Trophoblast cell (in vitro differentiated cells and primary cell): ENCODE measurements at regions not wholly inside any gene's neighbourhood (a gene's known extent, or its start where the extent isn't known, plus 50 kb on each side); places are given as distances from the start of the nearest gene placed in this dataset.

Source experiments
- DNase-seq, 2 donors: peaks; one replicate each; pipeline ENCODE4 v3.0.0-alpha.2; 2016
- H2AFZ ChIP-seq: 2 replicates; pipeline ENCODE4 v1.6.1; 2013; ENCODE audit warnings: low read length, moderate library complexity, mild to moderate bottlenecking; ENCODE audit not compliant: insufficient read depth, poor library complexity
- H2AK5ac ChIP-seq: 2 replicates; pipeline ENCODE4 v1.6.1; 2013; ENCODE audit warnings: mild to moderate bottlenecking, low read length
- H2BK120ac ChIP-seq: 2 replicates; pipeline ENCODE4 v1.6.1; 2013; ENCODE audit warnings: low read length, mild to moderate bottlenecking, moderate library complexity; ENCODE audit not compliant: insufficient read depth, poor library complexity
- H2BK12ac ChIP-seq: 2 replicates; pipeline ENCODE4 v1.6.1; 2013; ENCODE audit warnings: mild to moderate bottlenecking, low read length, moderate library complexity
- H2BK5ac ChIP-seq: 2 replicates; pipeline ENCODE4 v1.6.1; 2013; ENCODE audit warnings: low read length, low read depth, moderate library complexity, mild to moderate bottlenecking; ENCODE audit not compliant: poor library complexity
- H3K14ac ChIP-seq: 2 replicates; pipeline ENCODE4 v1.6.1; 2013; ENCODE audit warnings: mild to moderate bottlenecking, low read length
- H3K18ac ChIP-seq: 2 replicates; pipeline ENCODE4 v1.6.1; 2013; ENCODE audit warnings: mild to moderate bottlenecking, low read length
- H3K23ac ChIP-seq: 2 replicates; pipeline ENCODE4 v1.6.1; 2013; ENCODE audit warnings: low read length
- H3K27ac ChIP-seq: 2 replicates; pipeline ENCODE4 v1.5.1; 2013; ENCODE audit warnings: low read depth, mild to moderate bottlenecking, inconsistent platforms, low read length, moderate library complexity
- H3K27me3 ChIP-seq: 2 replicates; pipeline ENCODE4 v1.6.1; 2013; ENCODE audit warnings: inconsistent platforms, mild to moderate bottlenecking, low read length, moderate library complexity; ENCODE audit not compliant: insufficient read depth
- H3K36me3 ChIP-seq, 2 experiments: 1 replicate in 1 of 2; 2 replicates in 1 of 2; pipeline ENCODE4 v1.6.1; 2013; ENCODE audit warnings: low read length in 2 of 2, mild to moderate bottlenecking in 2 of 2, moderate library complexity in 1 of 2; ENCODE audit not compliant: insufficient read depth in 2 of 2, control insufficient read depth in 1 of 2
- H3K4ac ChIP-seq: 2 replicates; pipeline ENCODE4 v1.6.1; 2013; ENCODE audit warnings: low read depth, mild to moderate bottlenecking, low read length, moderate library complexity
- H3K4me1 ChIP-seq, 2 experiments: 1 replicate in 1 of 2; 2 replicates in 1 of 2; pipeline ENCODE4 v1.6.1; 2013; ENCODE audit warnings: low read length in 2 of 2, mild to moderate bottlenecking in 2 of 2, moderate library complexity in 1 of 2; ENCODE audit not compliant: insufficient read depth in 2 of 2, control insufficient read depth in 1 of 2
- H3K4me2 ChIP-seq: 2 replicates; pipeline ENCODE4 v1.6.1; 2013; ENCODE audit warnings: inconsistent platforms, mild to moderate bottlenecking, low read length, moderate library complexity
- H3K4me3 ChIP-seq: 2 replicates; pipeline ENCODE4 v1.5.1; 2013; ENCODE audit warnings: mild to moderate bottlenecking, low read depth, low read length, inconsistent platforms
- H3K79me1 ChIP-seq: one replicate; pipeline ENCODE4 v1.6.1; 2013; ENCODE audit warnings: low read length
- H3K79me2 ChIP-seq: 2 replicates; pipeline ENCODE4 v1.6.1; 2013; ENCODE audit warnings: low read length, mild to moderate bottlenecking; ENCODE audit not compliant: control insufficient read depth, insufficient read depth, poor library complexity
- H3K9ac ChIP-seq: 2 replicates; pipeline ENCODE4 v1.6.1; 2013; ENCODE audit warnings: mild to moderate bottlenecking, low read length
- H3K9me3 ChIP-seq: 2 replicates; pipeline ENCODE4 v1.6.1; 2013; ENCODE audit warnings: low read depth, mild to moderate bottlenecking, control low read depth, inconsistent platforms, low read length; ENCODE audit not compliant: insufficient read depth
- H4K12ac ChIP-seq: 2 replicates; pipeline ENCODE4 v1.6.1; 2013; ENCODE audit warnings: low read depth, mild to moderate bottlenecking, low read length, moderate library complexity
- H4K8ac ChIP-seq: 2 replicates; pipeline ENCODE4 v1.6.1; 2013; ENCODE audit warnings: low read depth, mild to moderate bottlenecking, low read length, moderate library complexity
- H4K91ac ChIP-seq: one replicate; pipeline ENCODE4 v1.6.1; 2013; ENCODE audit warnings: low read depth, mild to moderate bottlenecking, low read length, moderate library complexity
- WGBS: extraction: QIAGEN DNeasy Blood & Tissue Kit; methylation state at CpG from one replicate; pipeline ENCODE4 v1.1.7; 2013; ENCODE audit warnings: missing lambda C conversion rate; ENCODE audit not compliant: insufficient read length, insufficient coverage; ENCODE audit errors: extremely low coverage; 5-methylcytosine and 5-hydroxymethylcytosine counted together

- no CpG with 5 or more reads among the region's 2 CpGs for WGBS
- Histone ChIP-seq H4K8ac (no peak overlapping the region), H3K27ac (no peak overlapping the region), H3K9me3 (no peaks in the 10 kb centered on the region), H3K4me1 (no peaks in the 10 kb centered on the region), H3K14ac (no peak overlapping the region), H3K79me2 (no peaks in the 10 kb centered on the region), H3K23ac (no peak overlapping the region), H3K9ac (no peak overlapping the region), H2AK5ac (no peak overlapping the region), H2BK12ac (no peak overlapping the region), H4K91ac (no peak overlapping the region), H3K4ac (no peak overlapping the region), H3K4me2 (no peak overlapping the region), H3K4me3 (no peak overlapping the region), H3K27me3 (no peaks in the 10 kb centered on the region), H3K36me3 (no peaks in the 10 kb centered on the region), H2BK120ac (no peak overlapping the region), H2AFZ (no peak overlapping the region), H3K18ac (no peak overlapping the region), H3K79me1 (no peaks in the 10 kb centered on the region), H2BK5ac (no peak overlapping the region), H4K12ac (no peak overlapping the region)
- no peak for DNase-seq
Observed at GRCh38 chr2:18317017-18317416, 243.4 kb downstream of the RDH14 start.

GRCh38 chr2:18312818-18313217, 247.6 kb downstream of the RDH14 start:
- Histone ChIP-seq H3K79me2 (no peaks in the 10 kb centered on the region), H2AFZ (no peak overlapping the region), H3K4me3 (no peak overlapping the region), H3K36me3 (no peaks in the 10 kb centered on the region), H3K14ac (no peak overlapping the region), H4K91ac (no peak overlapping the region), H3K18ac (no peak overlapping the region), H2BK5ac (no peak overlapping the region), H3K27me3 (no peaks in the 10 kb centered on the region), H3K27ac (no peak overlapping the region), H2BK12ac (no peak overlapping the region), H3K23ac (no peak overlapping the region), H2BK120ac (no peak overlapping the region), H4K8ac (no peak overlapping the region), H3K4ac (no peak overlapping the region), H3K4me1 (no peaks in the 10 kb centered on the region), H3K9ac (no peak overlapping the region), H3K4me2 (no peak overlapping the region), H2AK5ac (no peak overlapping the region), H3K79me1 (no peaks in the 10 kb centered on the region), H3K9me3 (no peaks in the 10 kb centered on the region), H4K12ac (no peak overlapping the region)
- DNase-seq, result no peak
- WGBS, result no CpG with 5 or more reads among the region's 3 CpGs

- WGBS, result no CpG with 5 or more reads among the region's 4 CpGs
- no peak overlapping the region for H2BK5ac ChIP-seq
- H3K79me2 ChIP-seq, result no peaks in the 10 kb centered on the region
- H3K23ac ChIP-seq, result no peak overlapping the region
- H4K91ac ChIP-seq, result no peak overlapping the region
- no peaks in the 10 kb centered on the region for H3K36me3 ChIP-seq
- H4K12ac ChIP-seq, result no peak overlapping the region
- H3K27me3 ChIP-seq, result no peaks in the 10 kb centered on the region
- no peak overlapping the region for H3K9ac ChIP-seq
- no peak overlapping the region for H3K27ac ChIP-seq
- no peaks in the 10 kb centered on the region for H3K9me3 ChIP-seq
- H2BK120ac ChIP-seq, result no peak overlapping the region
- H2AFZ ChIP-seq, result no peak overlapping the region
- H3K18ac ChIP-seq, result no peak overlapping the region
- no peak overlapping the region for H2AK5ac ChIP-seq
- DNase-seq, result no peak
- no peak overlapping the region for H3K4me3 ChIP-seq
- no peak overlapping the region for H3K4me2 ChIP-seq
- H3K14ac ChIP-seq, result no peak overlapping the region
- H3K79me1 ChIP-seq, result no peaks in the 10 kb centered on the region
- no peak overlapping the region for H3K4ac ChIP-seq
- no peak overlapping the region for H4K8ac ChIP-seq
- no peaks in the 10 kb centered on the region for H3K4me1 ChIP-seq
- H2BK12ac ChIP-seq, result no peak overlapping the region
Observed at GRCh38 chr2:18311420-18312195, 248.8 kb downstream of the RDH14 start.

- no peak overlapping the region for H2BK5ac ChIP-seq
- no peaks in the 10 kb centered on the region for H3K4me1 ChIP-seq
- no peak overlapping the region for H3K9ac ChIP-seq
- no peak overlapping the region for H2BK12ac ChIP-seq
- peak in 1 of 2 donors; percentile 8 for DNase-seq
- no peak overlapping the region for H2BK120ac ChIP-seq
- H2AFZ ChIP-seq, result no peak overlapping the region
- no peak overlapping the region for H4K91ac ChIP-seq
- no CpG with 5 or more reads among the region's 4 CpGs for WGBS
- no peak overlapping the region for H3K23ac ChIP-seq
- no peaks in the 10 kb centered on the region for H3K9me3 ChIP-seq
- no peaks in the 10 kb centered on the region for H3K36me3 ChIP-seq
- H3K79me1 ChIP-seq, result no peaks in the 10 kb centered on the region
- H3K4me3 ChIP-seq, result no peak overlapping the region
- H4K12ac ChIP-seq, result no peak overlapping the region
- H3K27me3 ChIP-seq, result no peaks in the 10 kb centered on the region
- H3K27ac ChIP-seq, result no peak overlapping the region
- no peak overlapping the region for H2AK5ac ChIP-seq
- no peak overlapping the region for H3K18ac ChIP-seq
- H3K14ac ChIP-seq, result no peak overlapping the region
- H4K8ac ChIP-seq, result no peak overlapping the region
- no peaks in the 10 kb centered on the region for H3K79me2 ChIP-seq
- H3K4me2 ChIP-seq, result no peak overlapping the region
- H3K4ac ChIP-seq, result no peak overlapping the region
Observed at GRCh38 chr2:18309627-18310026, 250.8 kb downstream of the RDH14 start.
